Sigmoid colon (tissue), 6 donors: ENCODE measurements at regions not wholly inside any gene's neighbourhood (a gene's known extent, or its start where the extent isn't known, plus 50 kb on each side); places are given as distances from the start of the nearest gene placed in this dataset.

ENCODE experiments used
- DNase-seq: peaks from one replicate; pipeline ENCODE4 v3.0.0-alpha.2; 2019
- H3K27ac ChIP-seq, 4 donors: fragments of 200-600 bp; sonication (generic); one replicate each; pipeline ENCODE4 v1.5.1; 2016 to 2019; ENCODE audit warnings: mild to moderate bottlenecking in 1 of 4
- H3K27me3 ChIP-seq, 3 donors: fragments of 200-600 bp; sonication (generic); one replicate each; pipeline ENCODE4 v1.5.1; 2019; ENCODE audit warnings: mild to moderate bottlenecking in 1 of 3
- H3K36me3 ChIP-seq, 4 donors: fragments of 200-600 bp; sonication (generic); one replicate each; pipeline ENCODE4 v1.5.1; 2016 to 2019
- H3K4me1 ChIP-seq, 4 donors: fragments of 200-600 bp; sonication (generic); one replicate each; pipeline ENCODE4 v1.5.1; 2017 to 2019
- H3K4me3 ChIP-seq, 4 donors: fragments of 200-600 bp; sonication (generic); one replicate each; pipeline ENCODE4 v1.5.1; 2017 to 2019; ENCODE audit warnings: mild to moderate bottlenecking in 2 of 4, moderate library complexity in 1 of 4
- H3K9me3 ChIP-seq, 4 donors: fragments of 200-600 bp in 3 of 4; sonication (generic) in 3 of 4; one replicate each; pipeline versions ENCODE4 v1.5.1 to v1.6.1; 2013 to 2019
- EP300 ChIP-seq, 4 donors: sonication (generic); formaldehyde crosslinking; IDR thresholded peaks; one replicate each; pipeline ENCODE4 v1.6.1; 2017; ENCODE audit warnings: antibody characterized with exemption in 4 of 4
- POLR2A ChIP-seq, 2 donors: fragments of 450-650 bp; IDR thresholded peaks; one replicate each; pipeline ENCODE4 v1.6.1; 2016; ENCODE audit warnings: antibody characterized with exemption in 2 of 2, mild to moderate bottlenecking in 2 of 2, moderate library complexity in 2 of 2
- POLR2AphosphoS5 ChIP-seq, 4 donors: sonication (generic); formaldehyde crosslinking; IDR thresholded peaks; one replicate each; pipeline ENCODE4 v1.6.1; 2017; ENCODE audit warnings: antibody characterized with exemption in 4 of 4
- WGBS, 2 donors: extraction: QIAGEN DNeasy Blood & Tissue Kit; methylation state at CpG; one replicate each; pipeline ENCODE4 v1.1.7; 2013; 5-methylcytosine and 5-hydroxymethylcytosine counted together
- intact Hi-C: fragments of 100-400 bp; cut with DNase I; formaldehyde crosslinking; loops from one replicate; pipeline ENCODE4 v1.15.1; 2023
- TF ChIP-seq, protein P1 (sequence below), 4 experiments: fragments of 450-650 bp in 3 of 4; fragments of 200-600 bp in 1 of 4; IDR thresholded peaks; one replicate each; pipeline ENCODE4 v1.5.1; 2016 to 2019; ENCODE audit warnings: antibody characterized with exemption in 4 of 4, mild to moderate bottlenecking in 3 of 4, moderate library complexity in 2 of 4
- donor health status: healthy with polysubstance abuse.
- donor health status: healthy.

DNA sequence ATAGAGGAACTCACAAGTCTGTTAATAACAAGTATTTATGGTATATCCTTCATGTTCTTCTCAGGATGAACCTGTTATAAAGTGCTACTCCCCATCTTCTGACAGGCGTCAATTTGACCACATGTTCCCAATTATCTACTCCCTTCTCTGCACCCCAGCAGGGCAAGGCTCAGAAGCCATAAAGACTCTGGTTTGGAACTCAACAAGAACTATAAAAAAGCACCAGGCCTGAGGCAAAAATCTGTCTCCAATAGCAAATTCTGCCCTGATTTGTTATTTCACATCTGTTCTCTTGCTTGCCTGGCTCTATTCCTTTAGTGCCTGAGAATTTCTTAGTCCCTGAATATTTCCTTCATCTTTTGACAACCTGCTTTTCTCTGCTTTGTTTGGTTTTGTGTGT lies 618.2 kb upstream of the KIRREL3 start:
- 85 to 89% methylated on average over 1 of the region's 1 CpG for WGBS, 2 donors
- Histone ChIP-seq H3K27me3 (no peaks in the 10 kb centered on the region), H3K36me3 (no peaks in the 10 kb centered on the region), H3K4me3 (no peak overlapping the region), H3K4me1 (no peaks in the 10 kb centered on the region), H3K9me3 (no peaks in the 10 kb centered on the region), H3K27ac (no peak overlapping the region)
- no peak for TF ChIP-seq EP300 (IDR thresholded peaks at IDR 0.05)
- TF ChIP-seq POLR2A (IDR thresholded peaks at IDR 0.05) = no peak
- TF ChIP-seq, protein P1, sequence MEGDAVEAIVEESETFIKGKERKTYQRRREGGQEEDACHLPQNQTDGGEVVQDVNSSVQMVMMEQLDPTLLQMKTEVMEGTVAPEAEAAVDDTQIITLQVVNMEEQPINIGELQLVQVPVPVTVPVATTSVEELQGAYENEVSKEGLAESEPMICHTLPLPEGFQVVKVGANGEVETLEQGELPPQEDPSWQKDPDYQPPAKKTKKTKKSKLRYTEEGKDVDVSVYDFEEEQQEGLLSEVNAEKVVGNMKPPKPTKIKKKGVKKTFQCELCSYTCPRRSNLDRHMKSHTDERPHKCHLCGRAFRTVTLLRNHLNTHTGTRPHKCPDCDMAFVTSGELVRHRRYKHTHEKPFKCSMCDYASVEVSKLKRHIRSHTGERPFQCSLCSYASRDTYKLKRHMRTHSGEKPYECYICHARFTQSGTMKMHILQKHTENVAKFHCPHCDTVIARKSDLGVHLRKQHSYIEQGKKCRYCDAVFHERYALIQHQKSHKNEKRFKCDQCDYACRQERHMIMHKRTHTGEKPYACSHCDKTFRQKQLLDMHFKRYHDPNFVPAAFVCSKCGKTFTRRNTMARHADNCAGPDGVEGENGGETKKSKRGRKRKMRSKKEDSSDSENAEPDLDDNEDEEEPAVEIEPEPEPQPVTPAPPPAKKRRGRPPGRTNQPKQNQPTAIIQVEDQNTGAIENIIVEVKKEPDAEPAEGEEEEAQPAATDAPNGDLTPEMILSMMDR (IDR thresholded peaks at IDR 0.05) = no peak
- no peak for TF ChIP-seq POLR2AphosphoS5 (IDR thresholded peaks at IDR 0.05)
- no peak for DNase-seq
- intact Hi-C loops = no loop called here

DNA sequence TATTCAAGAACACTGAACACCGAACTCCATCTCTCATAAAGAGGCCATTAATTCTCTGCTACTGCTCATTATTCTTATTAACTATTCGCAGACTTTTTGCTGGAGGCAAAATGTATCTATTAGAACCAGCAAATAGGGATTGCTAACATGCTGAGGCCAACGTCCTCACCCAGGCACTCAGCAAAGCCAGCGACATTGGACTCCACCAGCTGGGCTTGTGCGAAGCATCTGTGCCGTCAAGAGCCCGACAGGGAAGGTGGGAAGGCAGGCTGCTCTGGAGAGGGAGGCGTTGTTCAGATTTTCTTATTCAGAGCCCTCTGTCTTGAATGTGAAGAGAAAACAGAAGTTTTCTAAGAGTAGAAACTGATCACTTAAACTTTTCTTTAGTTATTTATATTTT lies 615.6 kb upstream of the KIRREL3 start:
- H3K27ac ChIP-seq = no peak overlapping the region
- H3K27me3 ChIP-seq = no peaks in the 10 kb centered on the region
- H3K36me3 ChIP-seq = no peaks in the 10 kb centered on the region
- H3K4me1 ChIP-seq = no peaks in the 10 kb centered on the region
- no peaks in the 10 kb centered on the region for H3K9me3 ChIP-seq
- WGBS, 2 donors = 90 to 91% methylated on average over 8 of the region's 8 CpGs
- no peak for TF ChIP-seq POLR2A (IDR thresholded peaks at IDR 0.05)
- TF ChIP-seq EP300 (IDR thresholded peaks at IDR 0.05) = no peak
- TF ChIP-seq, protein P1 (IDR thresholded peaks at IDR 0.05) = no peak
- no peak for TF ChIP-seq POLR2AphosphoS5 (IDR thresholded peaks at IDR 0.05)
- intact Hi-C loops = no loop called here
- DNase-seq = no peak
- H3K4me3 ChIP-seq = no peak overlapping the region

DNA sequence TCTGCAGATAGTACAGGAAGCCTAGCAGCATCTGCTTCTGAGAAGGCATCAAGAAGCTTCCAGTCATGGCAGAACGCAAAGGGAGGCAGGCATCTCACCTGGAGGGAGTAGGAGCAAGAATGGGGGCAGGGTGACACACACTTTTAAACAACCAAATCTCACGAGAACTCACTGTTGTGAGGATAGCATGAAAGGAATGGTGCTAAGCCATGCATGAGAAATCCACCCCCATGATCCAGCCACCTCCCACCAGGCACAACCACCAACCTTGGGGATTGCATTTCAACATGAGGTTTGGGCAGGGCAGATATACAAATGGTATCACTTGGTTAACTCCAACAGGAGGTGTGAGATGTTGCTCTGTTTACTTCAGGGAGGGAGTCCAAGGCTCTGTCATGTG lies 612.0 kb upstream of the KIRREL3 start:
- Histone ChIP-seq H3K36me3 (no peaks in the 10 kb centered on the region), H3K4me1 (no peaks in the 10 kb centered on the region), H3K27me3 (no peaks in the 10 kb centered on the region), H3K4me3 (no peak overlapping the region), H3K9me3 (no peaks in the 10 kb centered on the region), H3K27ac (no peak overlapping the region)
- 86 to 89% methylated on average over 2 of the region's 2 CpGs for WGBS, 2 donors
- DNase-seq = no peak
- intact Hi-C loops = no loop called here
- TF ChIP-seq, protein P1 (IDR thresholded peaks at IDR 0.05) = no peak

DNA sequence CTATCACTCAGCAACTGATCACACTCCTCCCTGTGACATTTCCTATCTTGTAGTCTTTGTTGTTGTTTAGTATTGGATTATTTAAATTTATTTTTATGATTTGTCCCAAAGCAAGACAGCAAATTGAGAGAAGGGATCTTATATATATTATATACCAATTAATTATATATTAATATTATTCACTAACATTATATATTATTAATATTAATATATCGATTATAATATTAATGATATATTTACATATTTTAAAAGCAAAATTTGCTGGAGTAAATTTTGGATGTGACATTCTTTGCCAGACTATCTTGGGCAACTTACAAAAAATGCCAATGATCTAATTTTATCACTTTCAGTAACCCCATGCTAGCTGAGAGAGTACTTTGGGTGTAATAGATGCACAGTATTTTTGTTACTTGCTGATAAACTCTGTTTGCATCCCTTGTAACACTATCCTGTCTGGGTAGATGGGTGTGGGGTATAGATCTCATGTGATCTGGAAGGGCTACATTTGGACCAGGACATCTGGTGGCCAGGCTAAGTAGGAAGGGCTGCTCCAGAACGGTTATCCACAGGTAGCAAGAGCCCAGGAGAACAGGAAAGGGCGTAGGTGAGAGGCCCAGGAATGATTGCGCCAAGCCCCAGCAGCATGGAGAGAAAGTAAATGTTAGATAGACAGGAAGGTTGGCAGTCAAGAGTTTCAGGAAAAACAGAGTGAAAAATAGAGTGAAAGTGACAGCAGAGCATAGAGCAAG lies 608.6 kb upstream of the KIRREL3 start:
- WGBS, 2 donors = 82 to 89% methylated on average over 4 of the region's 4 CpGs
- no peak for TF ChIP-seq EP300 (IDR thresholded peaks at IDR 0.05)
- TF ChIP-seq, protein P1 (IDR thresholded peaks at IDR 0.05) = no peak
- no peak for TF ChIP-seq POLR2AphosphoS5 (IDR thresholded peaks at IDR 0.05)
- TF ChIP-seq POLR2A (IDR thresholded peaks at IDR 0.05) = no peak

More for the DNA sequence above, 608.6 kb upstream of the KIRREL3 start:
- Histone ChIP-seq H3K27me3 (no peaks in the 10 kb centered on the region), H3K4me1 (no peaks in the 10 kb centered on the region), H3K36me3 (no peaks in the 10 kb centered on the region), H3K4me3 (no peak overlapping the region), H3K27ac (no peak overlapping the region), H3K9me3 (no peaks in the 10 kb centered on the region)
- DNase-seq = no peak
- intact Hi-C loops = no loop called here
